ENCODE measurements at regions not wholly inside any gene's neighbourhood (a gene's known extent, or its start where the extent isn't known, plus 50 kb on each side); places are given as distances from the start of the nearest gene placed in this dataset.

GRCh38 chr18:23330423-23330822 lies 122.7 kb upstream of the RIOK3 start:
- peaks cover 4% of the 10 kb centered on the region for H3K4me1 ChIP-seq (ENCODE audit: control insufficient read depth, low read depth, low read length)
- no peak overlapping the region for H3K9ac ChIP-seq (ENCODE audit: low read length)
- no peaks in the 10 kb centered on the region for H3K27me3 ChIP-seq (ENCODE audit: control insufficient read depth, insufficient read depth, low read length)
- no peak overlapping the region for H3K27ac ChIP-seq (ENCODE audit: low read length)
- H3K4me3 ChIP-seq (ENCODE audit: low read length) = no peak overlapping the region
- no peaks in the 10 kb centered on the region for H3K36me3 ChIP-seq (ENCODE audit: control insufficient read depth, low read depth, low read length)
- H3K9me3 ChIP-seq (ENCODE audit: control insufficient read depth, low read depth, low read length) = no peaks in the 10 kb centered on the region

DNA sequence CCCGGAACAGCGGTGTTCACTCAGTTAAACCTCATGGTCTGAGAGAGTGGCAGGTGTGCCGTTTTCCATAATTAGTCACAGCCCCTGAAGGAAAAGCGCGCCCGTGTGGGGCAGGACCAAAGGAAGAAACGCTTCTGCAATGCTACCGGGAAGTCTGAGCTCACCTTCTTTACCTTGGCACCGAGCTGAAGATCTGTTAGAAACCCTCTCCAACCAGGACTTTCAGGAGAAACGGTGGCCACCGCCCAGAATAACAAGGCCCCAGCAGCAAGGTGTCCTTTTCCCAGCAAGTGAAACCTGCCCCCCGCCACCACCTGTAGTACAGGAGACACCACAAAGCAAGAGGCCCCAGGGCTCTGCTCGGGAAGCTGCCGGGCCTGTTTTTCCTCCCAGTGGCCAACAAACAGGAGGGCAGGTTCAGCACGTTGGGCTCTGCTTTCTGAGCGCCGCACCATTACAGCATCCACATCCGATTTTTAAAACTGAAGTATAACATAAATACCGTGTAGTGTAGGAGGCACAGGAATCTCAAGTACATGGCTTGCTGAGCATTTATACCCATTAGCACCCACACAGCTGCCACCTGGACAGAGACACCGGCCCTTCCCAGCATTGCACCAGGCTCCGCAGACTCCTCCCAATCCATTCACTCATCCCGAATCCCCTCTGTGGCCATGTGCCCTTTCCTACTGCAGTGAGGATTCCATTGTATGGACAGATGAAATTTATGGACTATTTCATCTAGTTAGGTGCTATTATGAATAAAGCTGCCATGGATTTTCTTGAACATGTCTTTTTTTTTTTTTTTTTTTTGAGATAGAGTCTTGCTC lies 121.8 kb upstream of the RIOK3 start:
- Histone ChIP-seq H3K36me3 (ENCODE audit: control insufficient read depth, low read depth, low read length) (no peaks in the 10 kb centered on the region), H3K4me3 (ENCODE audit: low read length) (no peak overlapping the region), H3K27ac (ENCODE audit: low read length) (no peak overlapping the region), H3K9me3 (ENCODE audit: control insufficient read depth, low read depth, low read length) (no peaks in the 10 kb centered on the region), H3K4me1 (ENCODE audit: control insufficient read depth, low read depth, low read length) (peaks cover 4% of the 10 kb centered on the region), H3K27me3 (ENCODE audit: control insufficient read depth, insufficient read depth, low read length) (no peaks in the 10 kb centered on the region), H3K9ac (ENCODE audit: low read length) (no peak overlapping the region)

- Histone ChIP-seq H3K27me3 (ENCODE audit: control insufficient read depth, insufficient read depth, low read length) (no peaks in the 10 kb centered on the region), H3K9me3 (ENCODE audit: control insufficient read depth, low read depth, low read length) (no peaks in the 10 kb centered on the region), H3K36me3 (ENCODE audit: control insufficient read depth, low read depth, low read length) (no peaks in the 10 kb centered on the region), H3K4me3 (ENCODE audit: low read length) (no peak overlapping the region), H3K27ac (ENCODE audit: low read length) (no peak overlapping the region), H3K9ac (ENCODE audit: low read length) (no peak overlapping the region), H3K4me1 (ENCODE audit: control insufficient read depth, low read depth, low read length) (peaks cover 4% of the 10 kb centered on the region)
These were observed 120.7 kb upstream of the RIOK3 start for GRCh38 chr18:23332356-23332755.

GRCh38 chr18:23333827-23334226 lies 119.3 kb upstream of the RIOK3 start:
- Histone ChIP-seq H3K9ac (ENCODE audit: low read length) (no peak overlapping the region), H3K4me1 (ENCODE audit: control insufficient read depth, low read depth, low read length) (peaks cover 4% of the 10 kb centered on the region)

GRCh38 chr18:23334569-23334968 lies 118.5 kb upstream of the RIOK3 start:
- no peak overlapping the region for H3K27ac ChIP-seq (ENCODE audit: low read length)
- no peaks in the 10 kb centered on the region for H3K9me3 ChIP-seq (ENCODE audit: control insufficient read depth, low read depth, low read length)
- no peaks in the 10 kb centered on the region for H3K36me3 ChIP-seq (ENCODE audit: control insufficient read depth, low read depth, low read length)
- no peak overlapping the region for H3K4me3 ChIP-seq (ENCODE audit: low read length)
- peaks cover 4% of the 10 kb centered on the region for H3K4me1 ChIP-seq (ENCODE audit: control insufficient read depth, low read depth, low read length)
- H3K27me3 ChIP-seq (ENCODE audit: control insufficient read depth, insufficient read depth, low read length) = no peaks in the 10 kb centered on the region
- H3K9ac ChIP-seq (ENCODE audit: low read length) = no peak overlapping the region

More at GRCh38 chr18:23333827-23334226, 119.3 kb upstream of the RIOK3 start:
- Histone ChIP-seq H3K4me3 (ENCODE audit: low read length) (no peak overlapping the region), H3K27me3 (ENCODE audit: control insufficient read depth, insufficient read depth, low read length) (no peaks in the 10 kb centered on the region), H3K9me3 (ENCODE audit: control insufficient read depth, low read depth, low read length) (no peaks in the 10 kb centered on the region), H3K27ac (ENCODE audit: low read length) (no peak overlapping the region), H3K36me3 (ENCODE audit: control insufficient read depth, low read depth, low read length) (no peaks in the 10 kb centered on the region)

GRCh38 chr18:23336101-23336500 lies 117.0 kb upstream of the RIOK3 start:
- no peak overlapping the region for H3K9ac ChIP-seq (ENCODE audit: low read length)
- no peak overlapping the region for H3K4me3 ChIP-seq (ENCODE audit: low read length)
- no peaks in the 10 kb centered on the region for H3K36me3 ChIP-seq (ENCODE audit: control insufficient read depth, low read depth, low read length)
- H3K9me3 ChIP-seq (ENCODE audit: control insufficient read depth, low read depth, low read length) = no peaks in the 10 kb centered on the region
- H3K4me1 ChIP-seq (ENCODE audit: control insufficient read depth, low read depth, low read length) = peaks cover 1% of the 10 kb centered on the region
- H3K27me3 ChIP-seq (ENCODE audit: control insufficient read depth, insufficient read depth, low read length) = no peaks in the 10 kb centered on the region
- no peak overlapping the region for H3K27ac ChIP-seq (ENCODE audit: low read length)

DNA sequence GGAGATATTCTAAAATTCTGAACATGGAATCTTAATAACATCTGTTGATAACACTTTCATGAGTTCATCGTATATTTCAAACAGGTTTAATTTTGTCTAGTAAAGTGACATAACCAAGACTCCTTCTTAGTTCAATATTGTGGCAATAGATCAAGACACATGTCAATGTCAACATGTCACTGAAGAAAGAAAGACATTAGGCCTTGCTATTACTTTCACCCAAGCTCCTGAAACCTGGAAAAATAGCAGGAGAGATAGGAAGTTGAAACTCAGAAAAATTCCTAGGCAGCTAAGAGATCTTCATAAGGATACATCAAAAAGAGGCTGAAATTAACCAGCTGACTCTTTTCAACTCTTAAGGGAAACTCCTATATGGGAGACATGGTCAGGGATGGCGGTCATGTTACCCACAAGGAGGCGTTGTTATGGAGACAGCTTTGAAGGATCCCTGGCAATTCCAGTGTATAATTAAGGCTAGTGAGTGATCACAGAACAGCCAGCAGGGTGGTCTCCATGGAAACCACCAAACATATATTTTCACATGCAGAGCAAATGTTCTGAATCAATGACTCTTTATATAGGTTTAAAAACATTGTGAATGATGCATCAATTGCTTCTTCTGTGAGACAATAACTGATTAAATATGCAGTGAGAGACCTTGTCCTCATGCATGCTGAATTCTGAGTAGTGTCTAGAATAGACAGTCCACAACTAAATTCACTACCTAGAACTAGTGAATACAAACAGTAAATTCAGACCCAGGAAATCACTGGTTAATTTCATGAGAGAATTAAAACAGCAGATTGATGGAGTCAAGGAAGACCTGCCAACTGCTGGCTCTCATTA lies 115.3 kb upstream of the RIOK3 start:
- H3K27me3 ChIP-seq (ENCODE audit: control insufficient read depth, insufficient read depth, low read length) = no peaks in the 10 kb centered on the region
- no peaks in the 10 kb centered on the region for H3K4me1 ChIP-seq (ENCODE audit: control insufficient read depth, low read depth, low read length)
- no peak overlapping the region for H3K4me3 ChIP-seq (ENCODE audit: low read length)
- H3K36me3 ChIP-seq (ENCODE audit: control insufficient read depth, low read depth, low read length) = no peaks in the 10 kb centered on the region
- no peak overlapping the region for H3K27ac ChIP-seq (ENCODE audit: low read length)
- no peaks in the 10 kb centered on the region for H3K9me3 ChIP-seq (ENCODE audit: control insufficient read depth, low read depth, low read length)
- no peak overlapping the region for H3K9ac ChIP-seq (ENCODE audit: low read length)

- no peak overlapping the region for H3K9ac ChIP-seq (ENCODE audit: low read length)
- no peaks in the 10 kb centered on the region for H3K4me1 ChIP-seq (ENCODE audit: control insufficient read depth, low read depth, low read length)
- H3K27ac ChIP-seq (ENCODE audit: low read length) = no peak overlapping the region
- no peaks in the 10 kb centered on the region for H3K27me3 ChIP-seq (ENCODE audit: control insufficient read depth, insufficient read depth, low read length)
- H3K9me3 ChIP-seq (ENCODE audit: control insufficient read depth, low read depth, low read length) = no peaks in the 10 kb centered on the region
- H3K36me3 ChIP-seq (ENCODE audit: control insufficient read depth, low read depth, low read length) = no peaks in the 10 kb centered on the region
- H3K4me3 ChIP-seq (ENCODE audit: low read length) = no peak overlapping the region
These were observed 112.4 kb upstream of the RIOK3 start for GRCh38 chr18:23340661-23341060.

- no peak overlapping the region for H3K4me3 ChIP-seq (ENCODE audit: low read length)
- no peaks in the 10 kb centered on the region for H3K9me3 ChIP-seq (ENCODE audit: control insufficient read depth, low read depth, low read length)
- H3K4me1 ChIP-seq (ENCODE audit: control insufficient read depth, low read depth, low read length) = no peaks in the 10 kb centered on the region
- H3K27ac ChIP-seq (ENCODE audit: low read length) = no peak overlapping the region
- no peaks in the 10 kb centered on the region for H3K36me3 ChIP-seq (ENCODE audit: control insufficient read depth, low read depth, low read length)
- H3K27me3 ChIP-seq (ENCODE audit: control insufficient read depth, insufficient read depth, low read length) = no peaks in the 10 kb centered on the region
- no peak overlapping the region for H3K9ac ChIP-seq (ENCODE audit: low read length)
These were observed 111.7 kb upstream of the RIOK3 start for GRCh38 chr18:23341383-23341782.

DNA sequence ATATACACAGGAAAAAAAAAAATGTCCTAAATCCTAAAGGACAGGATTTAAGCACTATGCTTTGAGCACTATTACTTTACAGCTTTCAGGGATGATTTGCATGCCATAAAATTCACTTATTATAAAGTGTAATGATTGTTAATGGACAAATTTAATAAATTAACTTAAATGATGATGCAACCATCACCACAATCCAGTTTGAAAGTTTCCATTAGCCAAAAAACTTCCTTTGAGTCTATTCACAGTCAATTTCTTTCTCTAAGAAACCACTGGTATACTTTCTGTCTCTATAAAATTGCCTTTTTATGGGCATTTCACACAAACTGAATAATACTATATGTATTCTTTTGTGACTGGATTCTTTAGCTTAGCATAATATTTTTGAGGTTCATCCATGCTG lies 111.1 kb upstream of the RIOK3 start:
- H3K9ac ChIP-seq (ENCODE audit: low read length) = no peak overlapping the region
- no peaks in the 10 kb centered on the region for H3K9me3 ChIP-seq (ENCODE audit: control insufficient read depth, low read depth, low read length)
- H3K4me1 ChIP-seq (ENCODE audit: control insufficient read depth, low read depth, low read length) = no peaks in the 10 kb centered on the region
- no peaks in the 10 kb centered on the region for H3K27me3 ChIP-seq (ENCODE audit: control insufficient read depth, insufficient read depth, low read length)
- no peaks in the 10 kb centered on the region for H3K36me3 ChIP-seq (ENCODE audit: control insufficient read depth, low read depth, low read length)
- no peak overlapping the region for H3K27ac ChIP-seq (ENCODE audit: low read length)
- no peak overlapping the region for H3K4me3 ChIP-seq (ENCODE audit: low read length)

- H3K4me3 ChIP-seq (ENCODE audit: low read length) = no peak overlapping the region
- H3K4me1 ChIP-seq (ENCODE audit: control insufficient read depth, low read depth, low read length) = no peaks in the 10 kb centered on the region
- H3K27ac ChIP-seq (ENCODE audit: low read length) = no peak overlapping the region
- no peaks in the 10 kb centered on the region for H3K36me3 ChIP-seq (ENCODE audit: control insufficient read depth, low read depth, low read length)
- no peaks in the 10 kb centered on the region for H3K27me3 ChIP-seq (ENCODE audit: control insufficient read depth, insufficient read depth, low read length)
- no peak overlapping the region for H3K9ac ChIP-seq (ENCODE audit: low read length)
- H3K9me3 ChIP-seq (ENCODE audit: control insufficient read depth, low read depth, low read length) = no peaks in the 10 kb centered on the region
These were observed 110.6 kb upstream of the RIOK3 start for GRCh38 chr18:23342506-23342905.

All from iPS-18a (cell line).